ENCODE measurements at regions not wholly inside any gene's neighbourhood (a gene's known extent, or its start where the extent isn't known, plus 50 kb on each side); places are given as distances from the start of the nearest gene placed in this dataset.

- Mint-ChIP-seq H3K27ac (no peak overlapping the region), H3K4me3 (no peak overlapping the region)
- intact Hi-C loops (cut with micrococcal nuclease), result no loop called here
Measured at GRCh38 chr21:40938611-40939010, 91.7 kb upstream of the DSCAM start.

GRCh38 chr21:40947713-40948112 is 100.8 kb upstream of the DSCAM start:
- Mint-ChIP-seq H3K36me3 (ENCODE audit: low read depth) (no peaks in the 10 kb centered on the region), H3K4me3 (no peak overlapping the region), H3K4me1 (ENCODE audit: low read depth) (no peaks in the 10 kb centered on the region), H3K27me3 (no peaks in the 10 kb centered on the region), H3K9me3 (peaks cover 15% of the 10 kb centered on the region), H3K27ac (no peak overlapping the region)
- intact Hi-C loops (cut with micrococcal nuclease), result no loop called here

More at GRCh38 chr21:40938611-40939010, 91.7 kb upstream of the DSCAM start:
- H3K4me1 Mint-ChIP-seq (ENCODE audit: low read depth), result no peaks in the 10 kb centered on the region
- H3K27me3 Mint-ChIP-seq, result no peaks in the 10 kb centered on the region
- H3K36me3 Mint-ChIP-seq (ENCODE audit: low read depth), result no peaks in the 10 kb centered on the region
- H3K9me3 Mint-ChIP-seq, result peaks cover 8% of the 10 kb centered on the region

- Mint-ChIP-seq H3K9me3 (no peaks in the 10 kb centered on the region), H3K27ac (no peak overlapping the region), H3K4me1 (ENCODE audit: low read depth) (no peaks in the 10 kb centered on the region), H3K36me3 (ENCODE audit: low read depth) (no peaks in the 10 kb centered on the region), H3K4me3 (no peak overlapping the region), H3K27me3 (peaks cover under 1% of the 10 kb centered on the region)
- intact Hi-C loops (cut with micrococcal nuclease), result no loop called here
Measured at GRCh38 chr21:40950970-40951369, 104.0 kb upstream of the DSCAM start.

- intact Hi-C loops (cut with micrococcal nuclease), result no loop called here
- Mint-ChIP-seq H3K4me3 (no peak overlapping the region), H3K27ac (no peak overlapping the region), H3K36me3 (ENCODE audit: low read depth) (no peaks in the 10 kb centered on the region), H3K9me3 (no peaks in the 10 kb centered on the region), H3K4me1 (ENCODE audit: low read depth) (no peaks in the 10 kb centered on the region), H3K27me3 (peaks cover 3% of the 10 kb centered on the region)
Measured at GRCh38 chr21:40952551-40953323, 105.8 kb upstream of the DSCAM start.

- H3K4me1 Mint-ChIP-seq (ENCODE audit: low read depth), result peaks cover 5% of the 10 kb centered on the region
- no peak overlapping the region for H3K4me3 Mint-ChIP-seq
- intact Hi-C loops (cut with micrococcal nuclease), result no loop called here
- no peak overlapping the region for H3K27ac Mint-ChIP-seq
- H3K9me3 Mint-ChIP-seq, result no peaks in the 10 kb centered on the region
- peaks cover 7% of the 10 kb centered on the region for H3K27me3 Mint-ChIP-seq
- H3K36me3 Mint-ChIP-seq (ENCODE audit: low read depth), result no peaks in the 10 kb centered on the region
Measured at GRCh38 chr21:40964691-40965090, 117.7 kb upstream of the DSCAM start.

- Mint-ChIP-seq H3K27me3 (peaks cover 8% of the 10 kb centered on the region), H3K27ac (no peak overlapping the region), H3K9me3 (no peaks in the 10 kb centered on the region), H3K4me1 (ENCODE audit: low read depth) (peaks cover 5% of the 10 kb centered on the region), H3K4me3 (no peak overlapping the region), H3K36me3 (ENCODE audit: low read depth) (no peaks in the 10 kb centered on the region)
- intact Hi-C loops (cut with micrococcal nuclease), result no loop called here
Measured at GRCh38 chr21:40967771-40968170, 120.8 kb upstream of the DSCAM start.

GRCh38 chr21:40972151-40972550 is 125.2 kb upstream of the DSCAM start:
- H3K9me3 Mint-ChIP-seq, result peaks cover 9% of the 10 kb centered on the region

GRCh38 chr21:40976198-40977109 is 129.5 kb upstream of the DSCAM start:
- H3K4me3 Mint-ChIP-seq, result no peak overlapping the region
- no peaks in the 10 kb centered on the region for H3K36me3 Mint-ChIP-seq (ENCODE audit: low read depth)
- H3K27ac Mint-ChIP-seq, result peak overlapping the region; percentile 69
- intact Hi-C loops (cut with micrococcal nuclease), result no loop called here
- peaks cover 28% of the 10 kb centered on the region for H3K4me1 Mint-ChIP-seq (ENCODE audit: low read depth)
- H3K9me3 Mint-ChIP-seq, result peaks cover 16% of the 10 kb centered on the region
- peaks cover 3% of the 10 kb centered on the region for H3K27me3 Mint-ChIP-seq

More at GRCh38 chr21:40972151-40972550, 125.2 kb upstream of the DSCAM start:
- Mint-ChIP-seq H3K27ac (no peak overlapping the region), H3K4me3 (no peak overlapping the region), H3K36me3 (ENCODE audit: low read depth) (no peaks in the 10 kb centered on the region), H3K4me1 (ENCODE audit: low read depth) (peaks cover 9% of the 10 kb centered on the region), H3K27me3 (peaks cover 8% of the 10 kb centered on the region)
- intact Hi-C loops (cut with micrococcal nuclease), result no loop called here

GRCh38 chr21:40985370-40985769 is 138.4 kb upstream of the DSCAM start:
- Mint-ChIP-seq H3K4me1 (ENCODE audit: low read depth) (no peaks in the 10 kb centered on the region), H3K27ac (no peak overlapping the region), H3K36me3 (ENCODE audit: low read depth) (no peaks in the 10 kb centered on the region), H3K9me3 (peaks cover 29% of the 10 kb centered on the region), H3K4me3 (no peak overlapping the region), H3K27me3 (peaks cover 14% of the 10 kb centered on the region)
- intact Hi-C loops (cut with micrococcal nuclease), result no loop called here

GRCh38 chr21:40990366-40990765 is 143.4 kb upstream of the DSCAM start:
- Mint-ChIP-seq H3K4me1 (ENCODE audit: low read depth) (no peaks in the 10 kb centered on the region), H3K4me3 (no peak overlapping the region), H3K9me3 (peaks cover 9% of the 10 kb centered on the region)

GRCh38 chr21:40997831-40998230 is 150.9 kb upstream of the DSCAM start:
- intact Hi-C loops (cut with micrococcal nuclease), result no loop called here
- no peaks in the 10 kb centered on the region for H3K36me3 Mint-ChIP-seq (ENCODE audit: low read depth)
- H3K9me3 Mint-ChIP-seq, result peaks cover 16% of the 10 kb centered on the region

More at GRCh38 chr21:40990366-40990765, 143.4 kb upstream of the DSCAM start:
- intact Hi-C loops (cut with micrococcal nuclease), result no loop called here
- Mint-ChIP-seq H3K36me3 (ENCODE audit: low read depth) (no peaks in the 10 kb centered on the region), H3K27me3 (peaks cover 5% of the 10 kb centered on the region), H3K27ac (no peak overlapping the region)

GRCh38 chr21:41000838-41001237 is 153.9 kb upstream of the DSCAM start:
- intact Hi-C loops (cut with micrococcal nuclease), result no loop called here
- Mint-ChIP-seq H3K4me3 (no peak overlapping the region), H3K9me3 (peaks cover 16% of the 10 kb centered on the region), H3K4me1 (ENCODE audit: low read depth) (no peaks in the 10 kb centered on the region), H3K27me3 (no peaks in the 10 kb centered on the region), H3K36me3 (ENCODE audit: low read depth) (no peaks in the 10 kb centered on the region), H3K27ac (no peak overlapping the region)

More at GRCh38 chr21:40997831-40998230, 150.9 kb upstream of the DSCAM start:
- Mint-ChIP-seq H3K27ac (no peak overlapping the region), H3K4me3 (no peak overlapping the region), H3K4me1 (ENCODE audit: low read depth) (no peaks in the 10 kb centered on the region), H3K27me3 (no peaks in the 10 kb centered on the region)

- H3K27me3 Mint-ChIP-seq, result no peaks in the 10 kb centered on the region
- peaks cover 8% of the 10 kb centered on the region for H3K9me3 Mint-ChIP-seq
- H3K36me3 Mint-ChIP-seq (ENCODE audit: low read depth), result no peaks in the 10 kb centered on the region
- H3K4me1 Mint-ChIP-seq (ENCODE audit: low read depth), result no peaks in the 10 kb centered on the region
- intact Hi-C loops (cut with micrococcal nuclease), result no loop called here
- no peak overlapping the region for H3K4me3 Mint-ChIP-seq
- no peak overlapping the region for H3K27ac Mint-ChIP-seq
Measured at GRCh38 chr21:41006636-41007035, 159.7 kb upstream of the DSCAM start.

- H3K9me3 Mint-ChIP-seq, result peaks cover 8% of the 10 kb centered on the region
- H3K4me3 Mint-ChIP-seq, result no peak overlapping the region
- no peaks in the 10 kb centered on the region for H3K4me1 Mint-ChIP-seq (ENCODE audit: low read depth)
- no peak overlapping the region for H3K27ac Mint-ChIP-seq
- no peaks in the 10 kb centered on the region for H3K27me3 Mint-ChIP-seq
- H3K36me3 Mint-ChIP-seq (ENCODE audit: low read depth), result no peaks in the 10 kb centered on the region
- intact Hi-C loops (cut with micrococcal nuclease), result no loop called here
Measured at GRCh38 chr21:41008351-41008750, 159.6 kb upstream of the BACE2 start.

Data from dendritic cell treated with granulocyte-macrophage colony-stimulating factor and Interleukin-4, amounts not matched to agents 40 ng/mL and 50 ng/mL, for 4 days (primary cell).